ENCODE measurements at regions not wholly inside any gene's neighbourhood (a gene's known extent, or its start where the extent isn't known, plus 50 kb on each side); places are given as distances from the start of the nearest gene placed in this dataset.

GRCh38 chr9:13598738-13599137 lies 319.2 kb upstream of the MPDZ start:
- no peak for DNase-seq (ENCODE audit: low read depth)

GRCh38 chr9:13597427-13597826 lies 317.9 kb upstream of the MPDZ start:
- no peak for DNase-seq (ENCODE audit: low read depth)

GRCh38 chr9:13597004-13597403 lies 317.5 kb upstream of the MPDZ start:
- no peak for DNase-seq (ENCODE audit: low read depth)

- DNase-seq (ENCODE audit: low read depth): no peak
These were observed 317.0 kb upstream of the MPDZ start for GRCh38 chr9:13596383-13596970.

- no peak for DNase-seq (ENCODE audit: low read depth)
These were observed 311.5 kb upstream of the MPDZ start for GRCh38 chr9:13590996-13591395.

GRCh38 chr9:13589034-13589737 lies 309.7 kb upstream of the MPDZ start:
- DNase-seq (ENCODE audit: low read depth): no peak

- peak; percentile 42 for DNase-seq (ENCODE audit: low read depth)
These were observed 308.9 kb upstream of the MPDZ start for GRCh38 chr9:13588151-13589033.

GRCh38 chr9:13587571-13587970 lies 308.1 kb upstream of the MPDZ start:
- DNase-seq (ENCODE audit: low read depth): no peak

GRCh38 chr9:13586587-13587374 lies 307.3 kb upstream of the MPDZ start:
- no peak for DNase-seq (ENCODE audit: low read depth)

GRCh38 chr9:13580760-13581159 lies 301.3 kb upstream of the MPDZ start:
- DNase-seq (ENCODE audit: low read depth): no peak

- DNase-seq (ENCODE audit: low read depth): no peak
These were observed 300.6 kb upstream of the MPDZ start for GRCh38 chr9:13580131-13580530.

- DNase-seq (ENCODE audit: low read depth): no peak
These were observed 296.6 kb upstream of the MPDZ start for GRCh38 chr9:13576101-13576500.

GRCh38 chr9:13575558-13575957 lies 296.1 kb upstream of the MPDZ start:
- DNase-seq (ENCODE audit: low read depth): no peak

- DNase-seq (ENCODE audit: low read depth): no peak
These were observed 290.8 kb upstream of the MPDZ start for GRCh38 chr9:13570068-13570974.

- no peak for DNase-seq (ENCODE audit: low read depth)
These were observed 290.1 kb upstream of the MPDZ start for GRCh38 chr9:13569602-13570067.

- peak; percentile 18 for DNase-seq (ENCODE audit: low read depth)
These were observed 289.5 kb upstream of the MPDZ start for GRCh38 chr9:13568841-13569601.

GRCh38 chr9:13568405-13568804 lies 288.9 kb upstream of the MPDZ start:
- peak; percentile 46 for DNase-seq (ENCODE audit: low read depth)

- no peak for DNase-seq (ENCODE audit: low read depth)
These were observed 288.3 kb upstream of the MPDZ start for GRCh38 chr9:13567833-13568232.

- DNase-seq (ENCODE audit: low read depth): no peak
These were observed 278.3 kb upstream of the MPDZ start for GRCh38 chr9:13557746-13558145.

GRCh38 chr9:13556656-13557055 lies 277.2 kb upstream of the MPDZ start:
- no peak for DNase-seq (ENCODE audit: low read depth)
